ENCODE measurements at regions not wholly inside any gene's neighbourhood (a gene's known extent, or its start where the extent isn't known, plus 50 kb on each side); places are given as distances from the start of the nearest gene placed in this dataset.

DNA sequence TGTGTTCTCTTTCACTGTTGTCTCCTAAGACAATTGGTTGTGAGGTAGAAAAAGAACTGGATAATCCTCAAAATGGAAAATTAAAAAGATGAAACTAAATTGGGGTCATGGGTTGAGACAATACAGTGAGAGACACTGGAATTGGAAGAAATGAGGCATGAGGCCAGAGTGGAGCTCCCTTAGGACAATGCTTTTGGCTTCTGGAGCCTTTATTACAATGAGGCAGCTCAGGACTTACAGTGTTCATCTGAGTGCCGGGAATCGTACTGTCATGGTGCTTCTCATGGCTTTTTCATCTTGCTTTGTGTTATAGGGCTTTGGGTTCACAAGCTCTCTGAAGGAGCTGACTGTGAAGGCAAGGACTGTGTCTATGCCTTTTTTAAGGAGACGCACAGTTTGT, 293.5 kb downstream of the SOX2 start:
- H3K36me3 ChIP-seq = no peaks in the 10 kb centered on the region
- no peaks in the 10 kb centered on the region for H3K27me3 ChIP-seq (replicated peaks; ENCODE audit: insufficient read depth)
- H3K9me3 ChIP-seq = no peaks in the 10 kb centered on the region
- intact Hi-C loops (cut with DNase I) = no loop called here
- TF ChIP-seq, protein P1, sequence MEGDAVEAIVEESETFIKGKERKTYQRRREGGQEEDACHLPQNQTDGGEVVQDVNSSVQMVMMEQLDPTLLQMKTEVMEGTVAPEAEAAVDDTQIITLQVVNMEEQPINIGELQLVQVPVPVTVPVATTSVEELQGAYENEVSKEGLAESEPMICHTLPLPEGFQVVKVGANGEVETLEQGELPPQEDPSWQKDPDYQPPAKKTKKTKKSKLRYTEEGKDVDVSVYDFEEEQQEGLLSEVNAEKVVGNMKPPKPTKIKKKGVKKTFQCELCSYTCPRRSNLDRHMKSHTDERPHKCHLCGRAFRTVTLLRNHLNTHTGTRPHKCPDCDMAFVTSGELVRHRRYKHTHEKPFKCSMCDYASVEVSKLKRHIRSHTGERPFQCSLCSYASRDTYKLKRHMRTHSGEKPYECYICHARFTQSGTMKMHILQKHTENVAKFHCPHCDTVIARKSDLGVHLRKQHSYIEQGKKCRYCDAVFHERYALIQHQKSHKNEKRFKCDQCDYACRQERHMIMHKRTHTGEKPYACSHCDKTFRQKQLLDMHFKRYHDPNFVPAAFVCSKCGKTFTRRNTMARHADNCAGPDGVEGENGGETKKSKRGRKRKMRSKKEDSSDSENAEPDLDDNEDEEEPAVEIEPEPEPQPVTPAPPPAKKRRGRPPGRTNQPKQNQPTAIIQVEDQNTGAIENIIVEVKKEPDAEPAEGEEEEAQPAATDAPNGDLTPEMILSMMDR (IDR thresholded peaks at IDR 0.05) = no peak
- TF ChIP-seq POLR2A (IDR thresholded peaks at IDR 0.05) = no peak
- TF ChIP-seq POLR2AphosphoS5 (IDR thresholded peaks at IDR 0.05) = no peak
- H3K27ac ChIP-seq = no peak overlapping the region
- WGBS = 100% methylated on average over 3 of the region's 3 CpGs
- no peak overlapping the region for H3K4me3 ChIP-seq
- DNase-seq (ENCODE audit: low spot score) = no peak
- H3K4me1 ChIP-seq (replicated peaks) = no peaks in the 10 kb centered on the region

DNA sequence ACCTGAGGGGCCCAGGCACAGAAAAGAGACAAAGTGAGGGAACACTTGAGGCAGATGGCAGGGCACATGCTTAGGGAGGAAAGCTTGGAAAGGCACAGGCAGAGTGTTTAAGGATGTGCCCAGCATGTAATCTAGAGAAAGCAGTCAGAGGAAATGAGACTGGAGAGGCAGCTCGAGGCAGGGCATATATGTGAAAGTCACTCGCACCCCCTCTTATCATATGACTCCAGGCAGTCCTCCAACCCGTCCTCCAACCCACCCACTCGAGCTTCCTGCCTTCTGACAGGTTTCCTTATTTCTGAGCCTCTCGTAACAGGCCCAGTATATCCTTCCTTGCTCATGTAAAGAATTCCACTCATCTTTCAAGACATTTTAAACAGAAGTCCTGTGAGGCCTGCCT, 294.0 kb downstream of the SOX2 start:
- TF ChIP-seq, protein P1 (IDR thresholded peaks at IDR 0.05) = no peak
- intact Hi-C loops (cut with DNase I) = no loop called here
- H3K4me1 ChIP-seq (replicated peaks) = no peaks in the 10 kb centered on the region
- H3K27ac ChIP-seq = no peak overlapping the region
- H3K9me3 ChIP-seq = no peaks in the 10 kb centered on the region
- 65% methylated on average over 5 of the region's 5 CpGs for WGBS
- no peaks in the 10 kb centered on the region for H3K36me3 ChIP-seq
- H3K27me3 ChIP-seq (replicated peaks; ENCODE audit: insufficient read depth) = no peaks in the 10 kb centered on the region
- no peak overlapping the region for H3K4me3 ChIP-seq
- DNase-seq (ENCODE audit: low spot score) = no peak

DNA sequence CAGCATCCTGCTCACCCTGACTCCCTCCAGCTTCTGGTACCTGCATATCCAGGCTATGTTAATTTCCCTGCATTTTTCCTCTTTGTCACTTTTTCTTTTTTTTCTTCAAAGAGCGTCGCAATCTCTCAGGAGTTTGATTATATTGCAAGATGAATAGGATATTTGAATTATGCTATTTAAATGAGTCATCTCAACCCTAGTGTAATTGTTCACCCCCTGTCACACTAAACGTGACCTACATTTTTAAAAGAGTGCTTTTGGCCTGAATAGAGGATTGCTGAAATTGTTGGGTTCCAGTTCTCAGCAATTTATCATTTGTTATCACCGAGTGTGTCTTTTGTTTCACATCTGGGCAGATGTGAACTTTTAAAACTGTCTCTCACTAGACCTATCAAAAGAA, 294.7 kb downstream of the SOX2 start:
- Histone ChIP-seq H3K27ac (no peak overlapping the region), H3K4me3 (no peak overlapping the region), H3K9me3 (no peaks in the 10 kb centered on the region), H3K4me1 (replicated peaks) (no peaks in the 10 kb centered on the region), H3K36me3 (no peaks in the 10 kb centered on the region), H3K27me3 (replicated peaks; ENCODE audit: insufficient read depth) (no peaks in the 10 kb centered on the region)
- 56% methylated on average over 4 of the region's 4 CpGs for WGBS
- TF ChIP-seq POLR2AphosphoS5 (IDR thresholded peaks at IDR 0.05) = no peak
- TF ChIP-seq, protein P1 (IDR thresholded peaks at IDR 0.05) = no peak
- TF ChIP-seq POLR2A (IDR thresholded peaks at IDR 0.05) = no peak
- intact Hi-C loops (cut with DNase I) = no loop called here
- no peak for DNase-seq (ENCODE audit: low spot score)

DNA sequence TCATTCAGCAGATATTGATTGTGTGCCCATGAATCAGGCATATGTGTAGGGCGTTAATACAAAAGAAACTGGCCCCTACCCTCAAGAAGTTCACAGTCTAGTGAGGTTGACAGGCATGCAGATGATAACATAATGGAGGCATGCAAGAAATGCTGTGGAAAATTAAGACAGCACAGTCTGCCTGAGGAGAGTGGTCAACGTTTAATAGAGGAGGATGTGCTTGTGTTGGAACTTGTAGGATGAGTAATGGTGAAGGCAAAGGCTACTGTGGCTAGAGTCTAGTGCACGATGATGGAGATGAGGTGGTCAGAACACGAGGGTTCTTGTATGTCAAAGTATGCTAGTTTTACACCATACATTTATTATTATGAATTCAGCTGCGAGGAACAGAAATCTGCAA, 295.7 kb downstream of the SOX2 start:
- H3K36me3 ChIP-seq = no peaks in the 10 kb centered on the region
- no peak overlapping the region for H3K27ac ChIP-seq
- H3K27me3 ChIP-seq (replicated peaks; ENCODE audit: insufficient read depth) = no peaks in the 10 kb centered on the region
- TF ChIP-seq, protein P1 (IDR thresholded peaks at IDR 0.05) = no peak
- TF ChIP-seq POLR2AphosphoS5 (IDR thresholded peaks at IDR 0.05) (no peak), POLR2A (IDR thresholded peaks at IDR 0.05) (no peak)
- intact Hi-C loops (cut with DNase I) = no loop called here
- no peak overlapping the region for H3K4me3 ChIP-seq
- 89% methylated on average over 5 of the region's 5 CpGs for WGBS
- DNase-seq (ENCODE audit: low spot score) = no peak
- H3K4me1 ChIP-seq (replicated peaks) = no peaks in the 10 kb centered on the region
- no peaks in the 10 kb centered on the region for H3K9me3 ChIP-seq

DNA sequence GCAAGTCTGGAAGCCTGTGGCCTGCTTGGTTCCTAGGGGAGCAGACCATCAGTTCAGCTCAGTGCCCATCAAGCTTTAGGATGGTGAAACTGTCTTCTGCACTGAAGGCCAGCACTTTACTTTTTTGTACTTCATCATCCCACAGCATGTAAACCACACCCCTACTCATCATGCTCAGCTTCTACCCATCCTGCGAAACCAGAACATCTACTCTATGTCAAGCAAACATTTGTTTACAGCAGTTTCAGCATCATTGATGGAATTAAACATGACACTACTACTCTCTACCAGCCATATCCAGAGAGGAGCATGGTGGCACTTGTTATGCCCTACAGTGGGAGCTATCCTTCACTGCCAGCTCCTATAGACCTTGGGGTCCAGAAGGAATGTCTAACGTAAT, 306.6 kb downstream of the SOX2 start:
- Histone ChIP-seq H3K4me1 (replicated peaks) (no peaks in the 10 kb centered on the region), H3K4me3 (no peak overlapping the region), H3K36me3 (no peaks in the 10 kb centered on the region), H3K27me3 (replicated peaks; ENCODE audit: insufficient read depth) (no peaks in the 10 kb centered on the region), H3K9me3 (no peaks in the 10 kb centered on the region), H3K27ac (no peak overlapping the region)
- intact Hi-C loops (cut with DNase I) = no loop called here
- 100% methylated on average over 2 of the region's 2 CpGs for WGBS
- DNase-seq (ENCODE audit: low spot score) = no peak
- TF ChIP-seq, protein P1 (IDR thresholded peaks at IDR 0.05) = no peak
- no peak for TF ChIP-seq POLR2AphosphoS5 (IDR thresholded peaks at IDR 0.05)
- no peak for TF ChIP-seq POLR2A (IDR thresholded peaks at IDR 0.05)

Data from prostate gland (tissue), 2 donors.